Smooth muscle cell (in vitro differentiated cells): ENCODE measurements at regions not wholly inside any gene's neighbourhood (a gene's known extent, or its start where the extent isn't known, plus 50 kb on each side); places are given as distances from the start of the nearest gene placed in this dataset.

Experiments
- DNase-seq: peaks from one replicate; lab custom pipeline; 2025; ENCODE audit not compliant: unreplicated experiment; lab: John Stamatoyannopoulos, UW
- H2AFZ ChIP-seq: fragments of 200-600 bp; sonication (generic); 2 replicates; pipeline ENCODE4 v1.6.0; 2016; ENCODE audit warnings: antibody characterized with exemption, low read depth, mild to moderate bottlenecking
- H3F3A ChIP-seq: fragments of 200-600 bp; sonication (generic); 2 replicates; pipeline ENCODE4 v1.6.0; 2017; ENCODE audit warnings: antibody characterized with exemption, low read depth
- H3K27ac ChIP-seq: fragments of 200-600 bp; sonication (generic); 2 replicates; pipeline ENCODE4 v1.5.1; 2016; ENCODE audit warnings: low read depth, mild to moderate bottlenecking
- H3K27me3 ChIP-seq: fragments of 200-600 bp; sonication (generic); 2 replicates; pipeline ENCODE4 v1.6.1; 2016; ENCODE audit warnings: low read depth, mild to moderate bottlenecking
- H3K36me3 ChIP-seq: fragments of 200-600 bp; sonication (generic); 2 replicates; pipeline ENCODE4 v1.5.1; 2016; ENCODE audit warnings: low read depth
- H3K4me1 ChIP-seq: fragments of 200-600 bp; sonication (generic); 2 replicates; pipeline ENCODE4 v1.5.1; 2016; ENCODE audit warnings: low read depth
- H3K4me2 ChIP-seq: fragments of 200-600 bp; sonication (generic); 2 replicates; pipeline ENCODE4 v1.6.0; 2016; ENCODE audit warnings: mild to moderate bottlenecking
- H3K4me3 ChIP-seq: fragments of 200-600 bp; sonication (generic); 2 replicates; pipeline ENCODE4 v1.5.1; 2016; ENCODE audit warnings: mild to moderate bottlenecking
- H3K79me2 ChIP-seq: fragments of 200-600 bp; sonication (generic); 2 replicates; pipeline ENCODE4 v1.6.0; 2016; ENCODE audit warnings: low read depth, mild to moderate bottlenecking
- H3K9ac ChIP-seq: fragments of 200-600 bp; sonication (generic); 2 replicates; pipeline ENCODE4 v1.6.0; 2016; ENCODE audit warnings: low read depth
- H3K9me3 ChIP-seq: fragments of 200-600 bp; sonication (generic); replicated peaks from 2 replicates; pipeline ENCODE4 v1.5.1; 2016; ENCODE audit warnings: low read depth
- H4K20me1 ChIP-seq: fragments of 200-600 bp; sonication (generic); 2 replicates; pipeline ENCODE4 v1.6.0; 2016; ENCODE audit warnings: low read depth
- CTCF ChIP-seq: fragments of 200-600 bp; sonication (generic); IDR thresholded peaks from 2 replicates; pipeline ENCODE4 v1.5.1; 2017; ENCODE audit warnings: borderline replicate concordance, mild to moderate bottlenecking, antibody characterized with exemption; ENCODE audit not compliant: insufficient read depth, poor library complexity, severe bottlenecking
- WGBS: methylation state at CpG from one replicate; pipeline ENCODE4 v1.1.7; 2016; ENCODE audit warnings: low lambda C conversion rate; 5-methylcytosine and 5-hydroxymethylcytosine counted together

- H3K27me3 ChIP-seq, result no peaks in the 10 kb centered on the region
- no peaks in the 10 kb centered on the region for H3F3A ChIP-seq
- no peak overlapping the region for H3K4me2 ChIP-seq
- WGBS, result 89% methylated on average over 5 of the region's 5 CpGs
- DNase-seq, result no peak
- no peaks in the 10 kb centered on the region for H3K36me3 ChIP-seq
- no peak overlapping the region for H2AFZ ChIP-seq
- no peak overlapping the region for H3K4me3 ChIP-seq
- no peak for TF ChIP-seq CTCF
- no peaks in the 10 kb centered on the region for H3K79me2 ChIP-seq
- H3K4me1 ChIP-seq, result no peaks in the 10 kb centered on the region
- no peaks in the 10 kb centered on the region for H4K20me1 ChIP-seq
- no peak overlapping the region for H3K27ac ChIP-seq
- H3K9me3 ChIP-seq, result no peaks in the 10 kb centered on the region
- H3K9ac ChIP-seq, result no peak overlapping the region
Measured at GRCh38 chr13:39100996-39101738, 62.9 kb downstream of the NHLRC3 start.

- H3K4me1 ChIP-seq, result no peaks in the 10 kb centered on the region
- 68% methylated on average over 6 of the region's 6 CpGs for WGBS
- no peaks in the 10 kb centered on the region for H3K27me3 ChIP-seq
- H3K9me3 ChIP-seq, result no peaks in the 10 kb centered on the region
- no peak for TF ChIP-seq CTCF
- H2AFZ ChIP-seq, result no peak overlapping the region
- H3K9ac ChIP-seq, result no peak overlapping the region
- H3K4me3 ChIP-seq, result no peak overlapping the region
- no peaks in the 10 kb centered on the region for H3F3A ChIP-seq
- no peak overlapping the region for H3K4me2 ChIP-seq
- no peak for DNase-seq
- H3K27ac ChIP-seq, result no peak overlapping the region
- no peaks in the 10 kb centered on the region for H3K36me3 ChIP-seq
- no peaks in the 10 kb centered on the region for H4K20me1 ChIP-seq
- no peaks in the 10 kb centered on the region for H3K79me2 ChIP-seq
Measured at GRCh38 chr13:39102981-39103490, 64.8 kb downstream of the NHLRC3 start.

- Histone ChIP-seq H2AFZ (no peak overlapping the region), H3K27me3 (no peaks in the 10 kb centered on the region), H3K4me2 (no peak overlapping the region), H3K79me2 (no peaks in the 10 kb centered on the region), H4K20me1 (no peaks in the 10 kb centered on the region), H3K4me1 (no peaks in the 10 kb centered on the region), H3K9me3 (no peaks in the 10 kb centered on the region), H3K36me3 (no peaks in the 10 kb centered on the region), H3F3A (no peaks in the 10 kb centered on the region), H3K9ac (no peak overlapping the region), H3K27ac (no peak overlapping the region), H3K4me3 (no peak overlapping the region)
- 87% methylated on average over 1 of the region's 1 CpG for WGBS
- DNase-seq, result no peak
- no peak for TF ChIP-seq CTCF
Measured at GRCh38 chr13:39105110-39105509, 66.9 kb downstream of the NHLRC3 start.
